NT2/D1 (cell line): ENCODE measurements at regions not wholly inside any gene's neighbourhood (a gene's known extent, or its start where the extent isn't known, plus 50 kb on each side); places are given as distances from the start of the nearest gene placed in this dataset.
A peak's percentile ranks its signal among the peaks of the same experiment; 100 is the strongest.

Experiments
- DNase-seq: peaks from one replicate; pipeline ENCODE4 v3.0.0-alpha.2; 2011; ENCODE audit warnings: low read depth, low spot score
- H3K27me3 ChIP-seq: 2 replicates; pipeline ENCODE4 v1.6.0; 2011; ENCODE audit warnings: mild to moderate bottlenecking; ENCODE audit not compliant: insufficient read length, insufficient read depth
- H3K36me3 ChIP-seq: 2 replicates; pipeline ENCODE4 v1.6.1; 2011; ENCODE audit warnings: mild to moderate bottlenecking, low read length, mixed read lengths; ENCODE audit not compliant: insufficient read depth, insufficient read length
- H3K4me1 ChIP-seq: 2 replicates; pipeline ENCODE4 v1.5.1; 2011; ENCODE audit not compliant: insufficient read depth, insufficient read length
- H3K4me3 ChIP-seq: 2 replicates; pipeline ENCODE4 v1.5.1; 2011; ENCODE audit warnings: low read depth; ENCODE audit not compliant: insufficient read length
- H3K9ac ChIP-seq: 2 replicates; pipeline ENCODE4 v1.6.0; 2011; ENCODE audit warnings: low read depth; ENCODE audit not compliant: insufficient read length
- H3K9me3 ChIP-seq: 2 replicates; pipeline ENCODE4 v1.5.1; 2011; ENCODE audit warnings: mild to moderate bottlenecking, low read length; ENCODE audit not compliant: insufficient read depth
- SUZ12 ChIP-seq: IDR thresholded peaks from 2 replicates; pipeline ENCODE4 v1.6.1; 2011; ENCODE audit not compliant: insufficient read length, insufficient read depth; ENCODE audit errors: extremely low read depth
- YY1 ChIP-seq: IDR thresholded peaks from 2 replicates; pipeline ENCODE4 v1.6.1; 2011; ENCODE audit not compliant: insufficient read length, insufficient read depth
- ZNF274 ChIP-seq: IDR thresholded peaks from 2 replicates; pipeline ENCODE4 v1.6.1; 2011; ENCODE audit warnings: mild to moderate bottlenecking, low read depth, low read length

- Histone ChIP-seq H3K36me3 (no peaks in the 10 kb centered on the region), H3K4me3 (no peak overlapping the region), H3K4me1 (no peaks in the 10 kb centered on the region), H3K9me3 (no peaks in the 10 kb centered on the region), H3K9ac (no peak overlapping the region), H3K27me3 (no peaks in the 10 kb centered on the region)
- TF ChIP-seq ZNF274 (no peak), SUZ12 (no peak), YY1 (no peak)
- no peak for DNase-seq
Measured at GRCh38 chr6:95279616-95280015, 297.7 kb upstream of the MANEA start.

DNA sequence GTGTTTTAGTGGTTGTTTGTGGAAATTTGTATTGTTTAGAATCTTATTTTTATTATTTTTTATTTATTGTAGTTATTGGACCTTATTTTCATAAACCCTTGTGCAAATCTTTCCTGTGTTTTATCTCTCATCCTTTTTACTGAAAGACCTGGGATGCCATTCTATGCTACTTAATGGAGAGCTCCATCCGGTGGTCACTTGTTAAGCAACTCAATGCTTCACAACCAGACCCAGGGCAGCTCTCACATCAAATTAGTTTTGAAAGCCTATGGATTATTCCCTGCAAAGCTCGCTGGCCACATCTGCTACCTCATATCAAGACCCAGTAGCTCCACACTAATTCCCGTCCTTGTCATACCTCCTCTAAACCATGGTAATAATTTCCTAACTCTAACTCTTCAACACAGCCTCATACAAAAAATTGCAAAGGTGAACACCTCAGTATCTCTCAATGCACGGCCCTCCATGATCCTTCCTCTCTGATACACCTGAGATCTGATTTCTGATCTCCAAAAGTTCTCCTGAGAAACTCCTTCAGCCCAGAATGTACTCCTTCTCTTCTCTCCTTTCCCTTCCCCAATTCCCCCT lies 296.6 kb upstream of the MANEA start:
- peak; percentile 39 for DNase-seq
- no peak for TF ChIP-seq SUZ12
- no peak for TF ChIP-seq ZNF274
- no peak for TF ChIP-seq YY1

GRCh38 chr6:95285881-95286280 lies 291.5 kb upstream of the MANEA start:
- Histone ChIP-seq H3K9ac (no peak overlapping the region), H3K9me3 (no peaks in the 10 kb centered on the region), H3K4me1 (no peaks in the 10 kb centered on the region), H3K36me3 (no peaks in the 10 kb centered on the region), H3K27me3 (no peaks in the 10 kb centered on the region), H3K4me3 (no peak overlapping the region)
- DNase-seq, result no peak
- TF ChIP-seq YY1 (no peak), ZNF274 (no peak), SUZ12 (no peak)

More for the DNA sequence above, 296.6 kb upstream of the MANEA start:
- Histone ChIP-seq H3K4me3 (no peak overlapping the region), H3K36me3 (no peaks in the 10 kb centered on the region), H3K27me3 (no peaks in the 10 kb centered on the region), H3K4me1 (no peaks in the 10 kb centered on the region), H3K9ac (no peak overlapping the region), H3K9me3 (no peaks in the 10 kb centered on the region)

- TF ChIP-seq YY1 (no peak), ZNF274 (no peak), SUZ12 (no peak)
- DNase-seq, result no peak
- H3K9ac ChIP-seq, result no peak overlapping the region
- no peaks in the 10 kb centered on the region for H3K36me3 ChIP-seq
- H3K4me3 ChIP-seq, result no peak overlapping the region
- no peaks in the 10 kb centered on the region for H3K27me3 ChIP-seq
- H3K9me3 ChIP-seq, result no peaks in the 10 kb centered on the region
- no peaks in the 10 kb centered on the region for H3K4me1 ChIP-seq
Measured at GRCh38 chr6:95286874-95287273, 290.5 kb upstream of the MANEA start.

- no peak for DNase-seq
- Histone ChIP-seq H3K4me1 (no peaks in the 10 kb centered on the region), H3K4me3 (no peak overlapping the region), H3K9ac (no peak overlapping the region), H3K9me3 (no peaks in the 10 kb centered on the region), H3K27me3 (no peaks in the 10 kb centered on the region), H3K36me3 (no peaks in the 10 kb centered on the region)
- TF ChIP-seq SUZ12 (no peak), ZNF274 (no peak), YY1 (no peak)
Measured at GRCh38 chr6:95288251-95288650, 289.1 kb upstream of the MANEA start.

GRCh38 chr6:95292011-95292410 lies 285.3 kb upstream of the MANEA start:
- Histone ChIP-seq H3K4me1 (no peaks in the 10 kb centered on the region), H3K27me3 (no peaks in the 10 kb centered on the region), H3K9ac (no peak overlapping the region), H3K4me3 (no peak overlapping the region), H3K36me3 (no peaks in the 10 kb centered on the region), H3K9me3 (no peaks in the 10 kb centered on the region)
- TF ChIP-seq SUZ12 (no peak), ZNF274 (no peak), YY1 (no peak)
- DNase-seq, result no peak

- Histone ChIP-seq H3K36me3 (no peaks in the 10 kb centered on the region), H3K4me3 (no peak overlapping the region), H3K9ac (no peak overlapping the region), H3K4me1 (no peaks in the 10 kb centered on the region), H3K9me3 (no peaks in the 10 kb centered on the region), H3K27me3 (no peaks in the 10 kb centered on the region)
- no peak for DNase-seq
- TF ChIP-seq SUZ12, result no peak
Measured at GRCh38 chr6:95293257-95293656, 284.1 kb upstream of the MANEA start.

- DNase-seq, result no peak
- Histone ChIP-seq H3K27me3 (no peaks in the 10 kb centered on the region), H3K4me1 (no peaks in the 10 kb centered on the region), H3K4me3 (no peak overlapping the region), H3K9me3 (no peaks in the 10 kb centered on the region), H3K36me3 (no peaks in the 10 kb centered on the region), H3K9ac (no peak overlapping the region)
- TF ChIP-seq SUZ12, result no peak
- TF ChIP-seq ZNF274, result no peak
- TF ChIP-seq YY1, result no peak
Measured at GRCh38 chr6:95294043-95294442, 283.3 kb upstream of the MANEA start.
